Activated effector memory CD4-positive, alpha-beta T cell treated with Interleukin-2 at 50 U/mL for 16 hours (primary cell): ENCODE measurements at regions not wholly inside any gene's neighbourhood (a gene's known extent, or its start where the extent isn't known, plus 50 kb on each side); places are given as distances from the start of the nearest gene placed in this dataset.
A peak's percentile ranks its signal among the peaks of the same experiment; 100 is the strongest.

Experiments used
- DNase-seq: peaks from one replicate; pipeline ENCODE4 v3.0.0-alpha.2; 2020

DNA sequence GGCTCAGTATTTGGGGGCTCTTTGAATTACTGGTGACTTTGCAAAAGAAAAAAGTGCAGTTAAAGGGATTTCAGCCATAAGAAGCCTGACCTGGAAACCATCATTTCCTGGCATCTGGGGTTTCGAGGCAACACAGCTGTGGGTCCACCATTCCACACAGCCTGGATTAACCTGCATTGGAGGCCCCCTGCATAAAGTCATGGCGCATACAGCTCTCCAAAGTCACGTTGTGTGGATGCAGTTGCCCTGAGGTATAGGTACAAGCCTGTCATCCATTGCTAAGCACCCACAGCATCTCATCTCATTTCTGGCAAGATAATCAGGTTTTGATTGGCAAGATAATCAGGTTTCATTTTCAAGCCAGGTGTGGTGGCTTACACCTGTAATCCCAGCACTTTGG, 54.5 kb upstream of the TAGAP start:
- no peak for DNase-seq

DNA sequence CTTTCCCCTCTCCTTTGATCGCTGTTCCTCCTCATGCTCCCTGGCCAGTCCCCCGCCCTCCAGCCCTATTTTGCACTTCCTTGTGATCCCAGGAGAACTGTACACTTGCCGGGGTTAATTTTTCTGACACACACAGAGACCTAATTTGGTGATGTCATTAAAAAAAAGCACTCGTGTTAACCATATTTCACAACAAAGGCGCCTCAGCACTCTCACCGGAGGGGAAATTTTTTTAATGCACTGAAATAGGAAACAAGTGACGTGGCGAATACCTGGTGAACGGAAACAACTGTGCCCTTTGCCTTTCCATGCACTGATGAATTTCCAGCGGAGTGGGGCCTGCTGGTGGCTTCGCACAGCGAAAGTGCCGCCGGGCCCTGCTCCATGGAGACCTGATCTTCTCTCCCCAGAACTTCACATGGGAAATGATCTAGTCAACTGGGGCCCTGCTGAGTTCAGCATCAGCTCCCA, 53.9 kb upstream of the TAGAP start:
- DNase-seq = peak; percentile 55

DNA sequence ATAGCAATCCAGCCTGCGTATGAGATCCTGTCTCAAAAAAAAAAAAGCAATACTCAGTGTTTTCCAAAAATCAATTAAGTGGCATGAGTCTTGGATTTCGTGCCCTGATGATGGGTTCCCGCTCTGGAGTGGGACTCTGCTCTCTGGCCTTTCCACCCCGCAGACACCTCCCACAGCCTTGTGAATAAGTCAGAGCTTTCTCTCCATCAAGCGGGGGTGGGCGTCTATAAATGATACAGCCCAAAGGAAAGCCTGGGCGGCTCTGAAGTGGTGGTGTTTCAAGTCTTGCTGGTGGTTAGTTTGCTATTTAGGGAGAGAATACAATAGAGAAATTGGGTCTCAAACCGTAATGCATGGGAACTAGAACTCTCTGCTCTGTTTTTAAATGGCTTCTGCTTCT, 52.5 kb upstream of the TAGAP start:
- no peak for DNase-seq

DNA sequence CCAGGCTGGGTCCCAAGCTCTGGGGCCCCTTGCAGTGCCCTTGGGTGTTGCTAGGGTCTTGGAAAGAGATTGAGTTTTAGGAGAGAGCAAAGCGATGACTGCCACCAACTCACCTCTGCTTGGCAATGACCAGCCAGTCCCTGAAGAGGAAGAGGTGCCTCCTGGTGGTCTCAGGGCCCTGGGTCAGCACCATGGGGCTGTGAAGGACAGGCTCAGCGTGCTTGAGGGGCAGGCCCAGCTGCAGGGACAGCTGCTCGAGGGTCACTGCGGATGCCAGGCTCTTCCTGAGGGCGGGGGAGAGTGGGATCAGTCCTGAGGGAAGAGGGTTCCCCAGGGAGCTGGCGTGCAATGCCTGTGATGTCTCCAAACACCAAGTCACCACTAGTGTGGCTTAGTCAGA, 50.8 kb upstream of the TAGAP start:
- no peak for DNase-seq

DNA sequence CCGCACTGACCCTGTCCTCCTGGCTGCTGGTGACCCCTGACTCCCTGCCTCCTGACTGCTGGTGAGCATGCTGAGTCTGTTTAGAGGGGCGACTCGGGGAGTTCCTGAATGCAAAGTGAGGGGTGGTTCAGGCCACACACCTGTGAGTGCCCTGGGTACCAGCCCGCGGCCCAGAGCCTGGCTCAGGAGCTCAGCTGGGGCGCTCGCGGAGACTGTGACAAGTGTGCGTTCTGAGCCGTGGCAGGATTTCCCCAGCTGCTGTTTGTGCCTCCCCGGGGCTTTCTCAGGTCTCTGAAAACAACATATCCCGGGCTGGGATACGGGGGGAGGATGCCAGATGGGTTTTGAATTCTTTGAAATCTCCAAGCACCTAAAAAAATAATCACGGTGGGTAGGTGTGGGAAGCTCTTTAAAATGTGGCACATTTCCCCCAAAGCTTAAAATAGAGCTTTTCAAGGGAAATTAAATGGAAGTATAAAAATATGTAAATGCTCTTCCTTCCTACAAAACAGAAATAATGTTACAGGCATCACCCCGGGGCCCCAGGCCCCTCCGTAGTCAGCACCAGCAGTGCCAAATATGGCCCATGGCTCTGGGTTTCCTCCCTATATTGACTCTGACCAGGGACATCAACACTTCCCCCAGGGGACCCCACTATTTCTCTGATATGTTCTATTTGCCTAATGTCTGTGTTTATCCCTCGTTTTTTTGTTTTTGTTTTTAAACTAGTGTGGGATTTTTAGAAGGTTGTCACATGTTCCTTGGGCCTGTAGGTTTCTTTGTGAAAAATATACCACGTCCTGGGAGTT, 49.9 kb upstream of the TAGAP start:
- DNase-seq = no peak
